ENCODE measurements at regions not wholly inside any gene's neighbourhood (a gene's known extent, or its start where the extent isn't known, plus 50 kb on each side); places are given as distances from the start of the nearest gene placed in this dataset.

- TF ChIP-seq EZH2 (IDR thresholded peaks at IDR 0.05; ENCODE audit: borderline replicate concordance, insufficient read depth, low read length, poor library complexity, severe bottlenecking) (no peak), CTCF (IDR thresholded peaks at IDR 0.05; ENCODE audit: poor library complexity, severe bottlenecking) (peak; percentile 71), POLR2AphosphoS5 (IDR thresholded peaks at IDR 0.05) (no peak)
Observed at GRCh38 chr2:67476809-67477790, 80.0 kb downstream of the ETAA1 start.

All from neural cell (in vitro differentiated cells).